MV-4-11 (cell line): ENCODE measurements at regions not wholly inside any gene's neighbourhood (a gene's known extent, or its start where the extent isn't known, plus 50 kb on each side); places are given as distances from the start of the nearest gene placed in this dataset.
"Not testable (repeated sequence)": the region's sequence is repeated elsewhere in the genome, so short reads cannot be mapped to it uniquely, and the experiment has no call there.

Experiments
- DNase-seq: peaks from one replicate; lab custom pipeline; 2025; lab: John Stamatoyannopoulos, UW

DNA sequence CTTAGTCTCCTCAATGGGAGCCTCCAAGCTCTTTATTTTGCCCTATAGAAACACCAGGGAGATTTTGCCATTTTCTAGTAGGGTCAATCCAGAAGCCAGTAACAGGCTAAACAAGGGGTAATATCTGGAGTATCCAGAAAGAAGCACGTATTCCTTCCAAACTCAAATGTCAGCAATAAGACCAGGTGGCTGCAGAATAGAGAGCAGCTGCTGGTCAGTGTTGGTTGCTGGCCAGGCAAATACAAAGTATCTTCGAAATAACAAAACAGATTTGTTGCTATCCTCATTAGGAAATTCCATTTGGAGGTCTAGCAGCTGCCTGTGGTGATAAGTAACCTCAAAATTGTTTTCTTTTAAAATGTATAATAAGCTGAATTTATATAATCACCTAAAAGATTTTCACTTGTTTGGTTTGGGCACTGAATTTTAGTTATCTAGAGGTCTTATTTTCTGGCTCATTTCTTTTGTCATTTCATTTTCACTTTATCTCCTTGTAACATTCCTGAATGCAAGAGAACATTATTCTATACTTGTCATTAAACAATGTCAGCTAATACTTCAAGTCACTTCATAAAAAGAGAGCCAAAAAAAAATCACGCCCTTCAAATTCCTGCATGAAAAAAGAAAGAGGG, 320.6 kb downstream of the DTHD1 start:
- DNase-seq: no peak

DNA sequence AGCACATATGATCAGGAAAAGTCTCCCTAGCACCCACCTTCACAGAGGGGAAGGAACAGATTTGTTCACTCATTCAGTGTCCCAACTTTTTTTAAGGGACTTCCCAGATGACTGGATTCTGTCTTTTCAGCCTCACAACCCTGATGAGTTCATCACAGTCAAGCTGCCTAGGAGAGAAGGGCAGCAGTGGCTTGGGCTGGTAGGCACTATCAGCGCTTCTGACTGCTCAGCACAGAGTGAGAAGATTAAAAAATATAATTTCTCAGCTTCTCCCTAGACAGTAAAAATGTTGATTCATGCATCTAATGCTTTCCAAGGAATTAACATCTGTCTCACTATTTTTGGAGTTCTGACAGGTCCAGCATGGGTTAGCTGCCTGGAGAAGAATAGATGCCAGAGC, 328.2 kb downstream of the DTHD1 start:
- no peak for DNase-seq

DNA sequence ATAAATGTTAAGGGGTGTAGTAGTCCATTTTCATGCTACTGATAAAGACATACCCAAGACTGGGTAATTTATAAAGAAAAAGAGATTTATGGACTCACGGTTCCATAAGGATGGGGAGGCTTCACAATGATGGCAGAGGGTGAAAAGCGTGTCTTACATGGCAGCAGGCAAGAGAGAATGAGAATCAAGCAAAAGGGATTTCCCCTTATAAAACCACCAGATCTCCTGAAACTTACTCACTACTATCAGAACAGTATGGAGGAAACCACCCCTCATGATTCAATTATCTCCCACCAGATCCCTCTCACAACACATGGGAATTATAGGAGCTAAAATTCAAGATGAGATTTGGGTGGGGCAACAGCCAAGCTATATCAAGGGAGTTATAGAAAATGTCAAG, 329.2 kb downstream of the DTHD1 start:
- DNase-seq: no peak

DNA sequence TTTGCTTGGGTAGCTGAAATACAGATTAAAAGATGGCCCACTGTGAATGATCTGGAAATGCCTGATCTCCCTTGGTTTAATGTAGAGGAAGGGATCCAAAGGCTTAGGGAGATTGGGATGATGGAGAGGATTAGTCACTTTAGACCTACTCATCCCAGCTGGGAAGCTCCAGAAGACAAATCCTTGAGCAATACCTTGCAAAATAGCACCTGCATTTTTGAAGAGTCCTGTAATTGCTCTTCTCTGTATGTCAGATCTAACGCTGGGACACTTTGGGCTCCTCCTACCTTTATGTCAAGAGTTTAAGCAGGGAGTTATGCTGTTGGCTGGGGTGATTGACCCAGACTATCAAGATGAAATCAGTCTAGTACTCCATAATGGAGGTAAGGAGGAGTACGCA, 331.7 kb downstream of the DTHD1 start:
- not testable (repeated sequence) for DNase-seq

DNA sequence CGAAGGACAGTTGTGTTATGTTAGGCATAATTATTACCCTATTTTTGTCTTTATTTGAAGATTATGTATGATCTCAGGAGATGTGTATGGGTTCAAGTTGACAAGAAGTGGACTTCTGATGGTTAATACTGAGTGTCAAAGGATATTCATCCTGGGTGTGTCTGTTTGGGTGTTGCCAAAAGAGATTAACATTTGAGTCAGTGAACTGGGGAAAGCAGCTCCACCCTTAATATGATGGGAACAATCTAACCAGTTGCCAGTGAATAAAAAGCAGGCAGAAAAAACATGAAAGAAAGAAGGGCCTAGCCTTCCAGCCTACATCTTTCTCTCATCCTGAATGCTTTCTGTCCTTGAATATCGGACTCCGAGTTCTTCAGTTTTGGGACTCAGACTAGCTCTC, 332.6 kb downstream of the DTHD1 start:
- no peak for DNase-seq

DNA sequence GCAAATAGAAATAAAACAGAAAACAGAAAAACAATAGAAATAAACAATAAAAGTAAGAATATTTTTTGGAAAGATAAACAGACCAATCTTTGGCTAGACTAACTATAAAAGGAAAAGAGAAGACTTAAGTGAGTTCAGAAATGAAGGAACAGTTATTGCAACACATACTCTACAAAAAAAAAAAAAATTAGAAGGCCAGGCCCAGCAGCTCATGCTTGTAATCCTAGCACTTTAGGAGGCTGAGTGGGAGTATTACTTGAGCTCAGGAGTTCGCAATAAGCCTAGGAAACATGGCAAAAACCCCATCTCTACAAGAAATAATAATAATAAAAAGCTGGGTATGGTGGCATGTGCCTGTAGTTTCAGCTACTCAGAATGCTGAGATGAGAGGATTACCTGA, 336.7 kb downstream of the DTHD1 start:
- DNase-seq: peak; percentile 2

DNA sequence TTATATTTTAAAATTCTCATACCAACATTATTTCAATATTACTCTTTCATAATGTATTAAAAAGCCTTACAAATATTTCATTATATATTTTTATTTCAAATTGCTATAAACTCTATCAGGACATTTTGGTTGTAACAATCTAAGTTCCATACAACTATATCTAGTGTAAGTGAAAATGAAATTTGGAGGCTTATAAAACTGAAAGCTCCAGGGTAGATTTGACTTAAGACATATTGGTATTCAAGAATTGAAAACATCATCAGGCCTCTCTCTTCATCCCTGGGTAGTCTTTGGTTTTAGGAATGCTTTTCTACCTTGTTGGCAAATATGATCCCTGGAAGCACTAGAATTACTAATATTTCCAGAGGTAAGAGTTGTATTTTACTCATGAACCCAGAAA, 342.6 kb downstream of the DTHD1 start:
- no peak for DNase-seq

DNA sequence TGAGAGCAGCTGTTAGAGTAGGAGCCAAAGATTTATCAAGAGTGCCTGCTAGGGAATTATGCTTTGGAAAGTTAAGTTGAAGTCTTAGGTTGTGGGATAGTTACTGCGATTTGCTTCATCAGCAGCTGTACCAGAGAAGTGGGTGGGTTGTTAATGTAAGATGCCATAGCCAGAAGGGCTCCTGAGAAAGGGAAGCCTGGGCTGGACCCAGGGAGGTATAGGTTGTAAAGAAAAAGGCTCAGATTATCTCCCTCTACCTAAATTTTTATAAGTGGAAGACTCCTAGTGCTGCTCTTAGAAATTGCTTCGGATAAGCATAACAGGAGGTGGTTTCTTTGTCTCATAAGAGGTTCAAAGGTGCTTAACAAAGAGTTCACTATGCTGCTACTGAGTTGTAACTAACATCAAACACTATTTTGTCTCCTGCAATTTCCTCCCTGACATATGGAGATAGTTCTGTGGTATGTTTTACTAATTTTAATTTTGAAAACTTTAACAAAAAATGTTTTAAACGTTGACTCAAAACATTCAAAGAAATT, 356.9 kb downstream of the DTHD1 start:
- DNase-seq: no peak

DNA sequence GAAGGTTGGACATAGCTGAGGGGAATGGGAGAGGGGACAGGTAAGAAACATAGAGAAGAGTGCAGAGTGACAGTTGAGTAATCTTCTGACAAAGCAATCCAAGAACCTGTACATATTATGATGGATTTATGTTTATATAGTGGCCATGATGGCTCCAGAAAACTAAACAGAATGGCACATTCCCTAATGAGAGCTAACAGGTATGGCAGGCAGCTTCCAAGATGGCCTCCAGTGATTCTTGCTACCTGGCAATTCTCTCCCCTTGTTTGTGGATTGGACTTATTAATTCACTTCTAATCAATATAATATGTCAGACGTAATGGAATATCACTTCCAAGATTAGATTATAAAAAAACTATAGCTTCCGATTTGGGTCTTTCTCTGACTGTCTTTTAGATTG, 359.5 kb downstream of the DTHD1 start:
- no peak for DNase-seq

DNA sequence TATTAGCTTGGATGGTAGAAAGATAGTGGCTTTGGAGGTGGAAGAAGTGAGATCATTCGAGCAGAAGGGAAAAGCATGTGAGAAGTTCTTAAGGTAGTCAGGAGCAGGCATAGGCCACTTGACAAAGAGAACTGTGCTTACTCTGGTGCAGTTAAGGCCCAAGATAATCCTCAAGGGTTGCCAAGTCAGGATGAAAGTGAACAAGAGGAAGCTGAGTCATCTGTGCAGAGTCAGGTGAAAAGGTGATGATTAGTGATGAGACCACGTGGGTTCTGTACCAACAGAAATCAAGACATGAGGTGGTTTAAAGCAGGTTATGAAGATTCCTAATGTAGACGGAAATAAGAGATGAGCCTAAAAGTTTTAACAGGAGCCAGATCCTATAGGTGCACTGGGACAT, 369.8 kb downstream of the DTHD1 start:
- DNase-seq: no peak

DNA sequence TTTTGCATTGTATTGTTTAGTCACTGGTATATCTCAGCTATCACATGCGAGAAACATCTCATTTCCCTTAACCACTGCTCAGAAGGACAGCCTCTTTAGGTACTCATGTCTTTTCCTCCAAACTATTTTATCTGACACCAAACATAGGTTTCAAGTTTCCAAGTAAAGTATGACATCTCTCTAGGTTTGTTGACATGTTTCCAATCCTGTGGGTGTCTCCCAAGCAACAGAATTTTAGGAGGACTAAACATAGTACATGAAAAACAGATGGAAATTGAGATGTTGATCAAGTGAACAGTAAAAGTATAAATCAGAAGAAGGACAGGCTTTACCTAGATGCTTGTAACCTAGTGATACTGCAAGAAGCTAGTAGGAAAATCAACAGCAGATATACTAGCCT, 371.4 kb downstream of the DTHD1 start:
- no peak for DNase-seq

DNA sequence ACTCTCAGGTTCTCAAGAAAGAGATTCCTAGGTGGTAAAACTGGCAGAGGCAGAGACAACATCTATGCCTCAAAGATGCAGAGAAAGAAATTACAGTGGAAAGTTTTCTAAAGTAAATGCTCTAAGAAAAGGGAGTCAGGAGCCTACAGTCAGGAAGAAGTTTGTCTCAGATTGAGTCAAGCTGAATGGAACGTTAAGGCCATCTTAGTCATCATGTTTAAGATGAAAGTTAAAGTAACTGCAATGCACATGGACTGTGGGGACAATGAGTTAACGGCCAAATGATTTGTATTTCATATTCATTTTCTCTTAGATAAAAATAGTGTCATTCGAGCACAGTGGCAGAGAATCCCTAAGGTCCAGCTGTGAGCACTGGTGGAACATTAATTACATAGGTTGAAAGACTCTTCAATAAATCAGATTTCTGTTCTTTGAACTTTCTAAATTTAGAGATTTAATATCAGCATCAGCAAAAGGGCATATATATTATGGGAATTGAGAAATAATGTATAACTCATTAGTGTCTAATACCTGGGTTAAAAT, 384.6 kb downstream of the DTHD1 start:
- DNase-seq: no peak

DNA sequence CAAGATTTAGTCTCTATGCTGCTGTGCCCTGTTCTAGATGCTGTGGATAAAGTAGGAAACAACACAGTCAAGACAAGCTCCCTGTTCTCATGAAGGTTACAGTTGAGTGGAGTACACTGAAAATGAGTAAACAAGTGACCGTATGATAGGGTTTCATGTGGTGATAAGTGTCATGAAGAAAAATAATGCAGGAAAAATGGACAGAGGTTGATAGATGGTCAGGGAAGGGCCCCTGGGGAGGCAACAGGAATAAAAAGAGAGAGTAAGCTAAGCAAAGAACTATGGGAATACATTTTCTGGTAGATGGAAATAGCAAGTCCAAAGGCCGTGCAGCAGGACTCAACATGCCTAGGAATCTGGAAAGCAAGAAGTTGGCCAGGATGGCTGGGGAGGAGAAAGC, 394.0 kb downstream of the DTHD1 start:
- no peak for DNase-seq

DNA sequence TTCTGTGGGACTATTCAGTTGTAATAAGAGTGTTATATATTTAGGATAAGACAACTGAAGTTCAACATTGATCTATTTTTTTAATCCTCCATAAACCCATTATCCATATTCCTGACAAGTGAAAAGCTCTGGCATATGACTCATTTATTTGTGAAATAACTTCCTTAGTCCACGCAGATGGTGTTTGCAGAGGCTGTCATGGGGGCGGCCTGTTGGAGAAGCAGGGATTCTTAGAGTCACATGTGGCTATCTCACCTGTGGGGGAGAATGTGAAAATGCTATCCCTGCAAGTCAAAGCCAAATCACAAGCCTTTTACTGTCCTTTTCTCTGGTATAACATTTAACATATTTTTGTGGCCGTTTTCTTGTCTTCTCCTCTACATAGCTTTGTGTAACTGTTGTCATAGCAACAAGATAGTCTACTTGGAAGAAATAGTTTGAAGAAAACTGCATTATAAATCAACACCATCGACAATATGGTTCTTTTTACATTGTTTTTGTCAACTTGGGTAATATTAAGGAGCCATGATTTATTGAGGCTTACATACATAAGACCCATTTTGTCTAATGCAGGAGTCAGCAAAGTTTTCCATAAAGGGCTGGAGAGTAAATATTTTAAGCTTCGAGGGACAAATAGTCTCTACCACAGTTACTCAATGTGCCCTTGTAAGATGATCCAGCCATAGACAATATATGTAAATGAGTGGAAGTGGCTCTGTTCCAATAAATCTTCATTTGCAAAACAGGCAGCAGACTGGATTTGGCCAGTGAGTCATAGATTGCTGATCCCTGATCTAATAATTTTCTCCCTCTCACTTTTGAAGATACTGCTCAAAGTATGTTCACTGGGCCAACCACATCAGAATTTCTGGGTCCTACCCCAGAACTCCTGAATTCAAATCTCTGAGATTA, 395.0 kb downstream of the DTHD1 start:
- no peak for DNase-seq

DNA sequence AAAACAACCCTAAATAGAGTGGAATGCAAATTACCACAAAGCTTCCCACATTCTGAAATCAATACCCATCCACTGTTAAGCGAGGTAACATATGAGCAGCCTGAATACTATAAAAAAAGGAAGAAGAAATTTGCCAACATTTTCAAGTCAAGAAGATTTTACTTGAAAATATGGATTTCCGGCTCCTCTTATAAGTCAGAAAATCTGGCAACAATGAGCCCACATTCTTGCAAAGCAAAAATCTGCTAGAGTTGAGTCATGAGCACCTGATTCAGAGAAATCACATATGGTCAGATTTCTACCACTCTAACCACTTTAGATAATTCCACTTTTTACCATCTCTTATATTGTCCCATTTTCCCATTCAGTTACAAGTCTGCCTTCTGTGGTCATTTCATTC, 395.7 kb downstream of the DTHD1 start:
- DNase-seq: no peak

DNA sequence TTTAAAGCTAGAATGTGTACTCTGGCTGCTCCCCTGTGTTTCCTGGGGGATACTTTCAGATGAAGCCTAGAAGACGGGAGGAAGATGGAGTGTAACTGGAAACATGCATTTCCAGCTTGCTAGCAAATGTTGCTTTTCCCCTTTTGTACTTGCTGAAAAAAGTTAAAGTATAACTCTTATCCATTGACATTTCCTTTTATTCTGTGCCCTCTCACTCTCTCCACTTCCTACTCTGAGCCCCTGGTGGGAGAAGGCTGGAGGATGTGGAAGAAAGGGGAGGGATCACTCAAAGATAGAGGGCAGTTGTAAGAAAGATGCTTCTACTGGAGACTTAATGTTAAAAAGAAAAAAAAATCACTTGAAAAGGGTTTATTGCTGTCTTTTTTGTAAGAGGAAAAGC, 396.5 kb downstream of the DTHD1 start:
- DNase-seq: no peak

DNA sequence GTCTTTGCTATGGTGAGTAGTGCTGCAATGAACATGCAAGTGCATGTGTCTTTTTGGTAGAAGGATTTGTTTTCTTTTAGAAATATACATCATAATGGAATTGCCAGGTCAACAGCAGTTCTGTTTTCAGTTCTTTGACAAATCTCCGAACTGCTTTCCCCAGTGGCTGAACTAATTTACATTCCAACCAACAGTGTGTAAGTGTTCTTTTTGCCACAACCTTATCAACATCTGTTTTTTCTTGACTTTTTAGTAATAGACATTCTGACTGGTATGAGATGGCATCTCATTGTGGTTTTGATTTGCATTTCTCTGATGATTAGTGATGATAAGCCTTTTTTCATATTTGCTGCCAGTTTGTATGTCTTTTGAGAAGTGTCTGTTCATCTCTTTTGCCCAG, 406.3 kb downstream of the DTHD1 start:
- DNase-seq: no peak

DNA sequence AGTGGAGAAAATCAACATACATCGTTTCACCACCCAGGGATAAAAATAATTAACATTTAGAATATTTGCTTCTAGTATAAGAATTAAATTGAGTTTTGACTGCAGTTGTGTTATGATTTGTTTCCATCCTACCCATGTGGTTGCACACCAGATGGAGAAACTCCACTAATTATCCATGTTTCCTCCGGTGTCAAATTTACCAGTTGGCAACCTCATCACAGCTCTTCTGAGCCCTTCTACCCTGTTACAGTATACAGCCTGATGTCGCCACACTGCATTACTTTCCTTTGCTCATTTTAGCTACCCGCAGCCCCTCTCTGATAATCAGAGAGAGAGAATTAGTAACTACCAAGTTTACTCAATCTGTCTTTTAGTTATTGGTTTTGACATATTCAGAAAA, 411.2 kb downstream of the DTHD1 start:
- DNase-seq: no peak

DNA sequence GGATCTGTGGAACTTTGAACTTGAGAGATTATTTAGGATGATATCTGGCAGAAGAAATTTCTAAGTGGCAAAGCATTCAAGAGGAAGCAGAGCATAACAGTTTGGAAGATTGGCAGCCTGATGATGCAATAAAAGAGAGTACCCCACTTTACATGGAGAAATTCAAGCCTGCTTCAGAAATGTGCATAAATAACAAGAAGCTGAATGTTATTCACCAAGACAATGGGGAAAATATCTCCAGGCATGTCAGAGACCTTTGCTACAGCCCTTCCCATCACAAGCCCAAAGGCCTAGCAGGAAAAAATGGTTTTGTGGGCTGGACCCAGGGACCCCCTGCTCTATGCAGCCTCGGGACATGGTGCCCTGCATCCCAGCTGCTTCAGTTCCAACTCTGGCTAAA, 420.8 kb downstream of the DTHD1 start:
- peak; percentile 3 for DNase-seq

DNA sequence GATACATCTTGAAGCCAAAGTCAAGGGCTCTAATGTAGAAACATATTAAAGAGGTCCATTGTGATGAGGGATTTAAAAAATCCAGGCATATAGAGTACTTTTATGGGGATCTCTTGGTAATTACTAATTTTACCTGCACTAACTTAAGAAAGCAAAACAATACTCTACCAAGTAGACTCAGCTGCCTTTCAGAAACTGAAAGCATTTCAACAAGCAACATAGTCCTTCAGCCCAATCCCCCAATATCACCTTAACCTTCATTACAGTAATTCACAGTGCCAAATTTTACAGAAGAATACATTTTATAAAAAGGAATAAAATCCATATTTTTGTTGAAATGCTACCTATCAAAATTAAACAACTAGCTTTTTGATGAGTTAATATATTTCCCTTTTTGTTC, 422.9 kb downstream of the DTHD1 start:
- DNase-seq: no peak

DNA sequence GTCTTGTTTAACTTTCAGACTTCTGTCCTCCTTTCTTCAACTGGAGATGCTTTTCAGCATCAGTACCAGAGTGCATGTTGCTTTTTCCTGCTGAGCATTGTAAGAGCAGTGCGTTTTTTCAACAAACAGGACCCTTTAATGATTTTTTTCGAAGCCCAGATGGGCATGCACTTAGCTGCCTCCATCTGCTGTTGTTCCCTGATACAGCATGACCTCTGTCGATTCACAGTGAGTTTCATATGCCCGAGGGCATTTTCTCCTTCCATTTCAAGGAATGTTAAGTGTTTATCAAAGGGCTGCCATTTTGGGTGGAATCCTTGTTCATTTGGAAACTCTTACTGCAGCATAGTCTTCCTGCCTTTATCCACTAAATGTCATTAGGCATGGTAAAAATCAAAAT, 428.6 kb downstream of the DTHD1 start:
- DNase-seq: no peak

DNA sequence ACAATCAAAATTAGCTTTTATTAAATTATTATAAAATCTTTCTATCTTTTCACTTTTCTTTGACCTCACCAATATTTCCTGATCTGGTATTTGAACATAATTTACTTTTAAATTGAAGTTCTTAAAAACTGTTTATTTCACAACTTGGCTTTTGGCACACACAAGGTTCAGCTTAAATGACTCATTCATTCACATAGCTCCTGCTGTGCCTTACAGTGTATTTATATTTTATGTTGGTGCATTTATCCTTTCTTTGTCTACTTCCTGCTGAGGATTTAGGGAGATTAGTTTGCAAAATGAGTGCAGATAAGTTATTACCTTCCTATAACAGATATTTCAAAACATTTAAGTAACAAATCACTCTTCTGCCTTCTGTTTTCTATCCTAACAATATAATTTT, 430.6 kb downstream of the DTHD1 start:
- DNase-seq: peak; percentile 75

DNA sequence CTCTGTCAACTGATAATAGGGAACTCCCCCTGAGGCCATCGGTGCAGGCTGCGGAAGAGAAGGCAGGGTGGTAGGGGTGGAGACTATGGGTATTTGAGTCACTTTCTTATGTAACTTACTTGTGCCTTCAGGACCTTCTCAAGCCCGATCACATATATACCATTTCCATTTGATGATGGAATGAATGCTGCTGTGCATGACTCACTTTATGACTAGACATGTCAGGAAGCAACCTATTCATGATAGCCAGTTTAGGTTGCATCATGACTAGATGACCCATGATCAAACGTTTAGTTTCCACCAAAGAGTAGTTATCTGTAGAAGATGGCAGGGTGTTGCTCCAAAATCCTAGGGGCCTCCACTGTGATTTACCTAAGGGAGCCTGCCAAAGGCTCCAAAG, 435.5 kb downstream of the DTHD1 start:
- DNase-seq: peak; percentile 81
